NCI-H2171 (cell line): ENCODE measurements at regions not wholly inside any gene's neighbourhood (a gene's known extent, or its start where the extent isn't known, plus 50 kb on each side); places are given as distances from the start of the nearest gene placed in this dataset.

Source experiments
- DNase-seq: peaks from one replicate; lab custom pipeline; 2025; lab: John Stamatoyannopoulos, UW

DNA sequence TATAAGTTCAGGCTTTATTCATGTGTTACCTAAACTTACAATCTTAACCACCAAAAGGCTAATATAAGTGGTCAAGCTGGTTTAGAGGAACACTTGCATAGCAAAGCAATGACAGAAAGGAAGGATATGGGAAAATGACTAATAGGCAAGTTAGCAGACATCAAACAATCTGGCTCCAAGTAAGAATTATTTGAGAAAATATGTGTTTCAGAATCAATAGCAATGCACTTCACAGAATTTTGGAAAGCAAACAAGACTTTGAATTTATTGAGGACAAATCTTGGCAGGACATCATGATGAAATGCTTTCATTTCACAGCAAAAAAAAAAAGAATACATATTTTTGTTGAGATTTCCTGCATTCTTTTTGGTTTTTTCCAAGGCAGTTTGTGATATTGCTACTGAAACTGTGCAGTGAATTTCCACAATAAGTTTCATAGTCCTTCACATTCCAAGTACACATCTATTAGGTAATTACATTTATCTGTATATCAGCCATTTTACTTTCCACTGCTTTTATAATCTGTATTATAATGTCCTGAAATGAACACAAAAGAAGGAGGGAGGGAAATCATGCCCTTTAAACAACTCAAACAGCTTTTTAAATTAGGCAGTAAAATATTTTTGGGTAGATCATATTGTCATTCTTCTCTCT is 417.9 kb downstream of the NR2F1-AS1 start:
- DNase-seq = no peak

DNA sequence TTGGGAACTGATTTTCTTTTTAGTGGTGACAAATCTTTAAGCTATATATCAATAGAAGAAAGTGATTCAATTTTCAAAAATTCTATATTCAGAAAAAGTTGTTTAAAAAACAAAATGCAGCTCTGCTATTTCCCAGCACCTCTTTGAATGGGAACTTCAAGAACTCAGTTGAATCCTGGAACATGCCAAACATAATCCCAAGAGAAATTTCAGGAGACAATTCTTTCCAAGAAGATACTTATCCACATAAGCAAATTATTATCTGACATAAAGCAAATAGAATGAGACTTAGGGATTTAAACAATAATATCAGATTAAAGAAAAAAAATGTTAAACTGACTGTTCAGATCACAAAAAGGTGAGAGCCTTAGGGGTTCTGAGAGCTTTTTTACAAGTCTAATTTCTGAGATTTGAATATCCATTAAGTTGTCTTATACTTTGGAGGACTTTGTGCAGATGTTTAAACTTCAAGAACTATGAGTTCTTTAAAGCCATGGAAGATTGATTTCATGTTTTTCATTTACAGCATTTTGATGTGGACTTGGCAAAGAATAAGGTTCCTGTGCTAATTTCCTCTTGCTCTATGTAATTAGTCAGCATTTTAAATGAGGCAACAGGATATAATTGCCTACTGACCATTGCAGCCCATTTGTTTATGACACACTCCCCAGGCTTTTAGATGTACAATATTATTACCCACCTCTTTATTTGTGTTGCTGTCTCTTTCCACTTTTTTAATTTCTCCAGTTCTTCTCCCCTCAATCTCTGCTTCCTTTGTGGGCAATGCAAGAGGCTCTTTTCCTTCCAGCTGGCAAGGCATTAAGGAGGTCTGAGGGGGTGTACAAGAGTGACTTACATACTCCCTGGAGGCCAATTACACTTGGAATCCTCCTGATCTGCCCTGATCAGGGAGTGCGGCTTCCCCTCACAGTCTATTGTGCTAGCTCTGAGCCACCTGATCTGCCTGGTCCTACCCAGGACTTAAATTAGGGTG is 419.1 kb downstream of the NR2F1-AS1 start:
- DNase-seq = peak; percentile 15

DNA sequence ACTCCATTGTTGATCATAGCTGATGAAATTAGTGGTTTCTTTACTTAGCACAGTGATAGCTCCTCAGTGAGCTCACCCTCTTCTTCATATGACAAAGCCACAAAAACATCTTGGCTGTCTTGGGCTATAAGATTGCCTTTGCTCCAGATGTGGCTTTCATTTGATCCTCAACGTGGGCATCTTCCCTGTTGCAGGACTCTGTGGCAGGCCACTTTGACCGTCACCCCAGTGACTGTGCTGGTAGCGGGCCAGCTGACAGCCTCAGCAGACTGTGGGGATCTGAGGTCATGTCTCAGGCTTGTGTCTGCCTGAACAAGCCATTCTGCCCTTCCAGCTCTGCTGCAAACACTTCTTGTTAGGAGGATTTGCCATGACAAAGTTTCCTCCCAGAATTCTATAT is 422.2 kb downstream of the NR2F1-AS1 start:
- no peak for DNase-seq

DNA sequence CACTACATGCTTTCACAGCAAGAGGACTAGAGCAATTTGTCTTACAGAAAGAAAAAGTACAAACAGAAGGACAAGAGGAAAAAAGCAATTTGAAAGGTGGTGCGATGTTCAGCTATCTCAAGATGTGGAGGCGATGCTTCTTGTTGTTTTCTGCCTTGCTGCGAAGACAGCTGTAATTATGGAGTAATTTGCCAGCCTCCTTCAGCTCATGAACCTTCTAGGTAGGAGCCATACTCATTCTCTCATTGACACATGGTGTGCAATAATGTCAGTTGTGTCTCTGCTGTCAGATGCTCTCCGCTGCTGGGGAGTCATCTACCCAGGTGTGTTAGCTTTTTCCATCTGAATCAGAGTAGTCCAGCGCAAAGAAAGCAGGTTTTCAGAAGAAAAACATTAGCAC is 424.5 kb downstream of the NR2F1-AS1 start:
- no peak for DNase-seq

DNA sequence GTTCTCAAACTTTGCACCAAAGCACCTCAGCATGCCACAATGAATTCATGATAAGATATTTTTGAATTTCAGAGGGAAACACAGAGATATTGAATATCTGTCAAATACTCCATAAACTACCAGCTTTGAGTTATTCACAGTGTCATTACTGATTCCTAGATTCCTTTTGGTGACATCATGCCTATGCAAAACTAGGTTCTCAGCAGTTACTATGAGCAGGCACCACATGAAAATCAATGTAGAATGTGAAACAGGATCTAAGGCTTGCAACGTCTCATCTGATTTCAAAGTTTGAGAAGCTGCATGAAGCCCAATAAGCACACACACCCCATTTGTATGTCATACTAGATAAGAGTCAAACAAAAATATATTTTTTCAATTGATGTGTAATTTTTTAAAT is 426.5 kb downstream of the NR2F1-AS1 start:
- DNase-seq = no peak

DNA sequence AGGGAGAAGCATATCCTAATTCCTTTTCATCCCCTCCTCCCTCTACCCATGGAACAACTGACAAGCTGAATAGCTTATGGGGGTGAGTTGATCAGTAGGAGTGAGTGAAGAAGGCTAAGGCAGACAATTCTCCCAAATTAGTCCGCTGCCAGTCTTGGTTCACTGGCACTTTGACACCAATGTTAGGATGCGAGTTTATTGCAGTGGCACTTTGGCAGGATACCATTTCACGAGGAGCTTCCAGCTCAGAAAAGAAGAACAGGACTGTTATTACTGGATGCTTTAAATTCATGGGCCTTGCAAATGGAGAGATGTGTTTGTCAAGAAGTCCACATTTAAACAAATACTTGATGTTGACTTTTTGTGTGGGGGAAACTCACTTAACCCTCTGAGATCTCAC is 427.6 kb downstream of the NR2F1-AS1 start:
- DNase-seq = no peak

DNA sequence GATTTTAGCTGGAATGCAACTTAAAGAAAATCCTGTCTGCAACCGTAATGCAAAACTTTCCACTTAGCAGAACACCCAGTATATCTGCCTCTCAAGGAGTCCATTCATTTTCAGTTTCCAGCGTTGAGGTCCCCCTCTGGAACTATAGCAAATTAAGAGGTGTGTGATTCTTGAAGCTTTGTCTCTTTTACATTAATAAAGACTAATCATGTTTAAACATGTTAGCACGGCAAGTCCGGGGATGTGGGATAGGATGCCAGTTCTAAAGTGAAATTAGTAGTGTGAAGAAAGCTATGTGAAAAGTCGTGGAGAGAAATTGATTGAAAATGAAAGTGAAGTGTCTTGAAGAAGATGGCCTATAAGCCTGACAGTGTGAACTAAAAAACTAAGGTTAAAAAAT is 429.1 kb downstream of the NR2F1-AS1 start:
- no peak for DNase-seq

DNA sequence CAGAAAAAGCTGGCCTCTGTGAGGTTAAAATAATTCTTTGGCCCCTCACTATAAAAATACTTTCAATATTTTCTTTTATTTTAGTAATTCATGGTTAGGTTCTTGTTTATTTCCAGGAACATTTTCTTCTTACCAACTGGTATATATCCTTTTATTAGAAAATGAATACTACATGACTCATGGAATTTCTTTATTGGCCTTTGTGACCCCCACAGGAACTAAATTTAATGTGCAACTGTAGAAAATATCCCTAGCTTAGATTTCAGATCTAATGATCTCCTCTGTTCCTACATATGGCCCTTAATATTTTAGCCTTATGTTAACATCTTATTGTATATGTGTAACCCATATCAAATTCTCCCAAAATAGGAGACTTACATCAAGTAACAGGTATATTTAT is 429.9 kb downstream of the NR2F1-AS1 start:
- DNase-seq = no peak

DNA sequence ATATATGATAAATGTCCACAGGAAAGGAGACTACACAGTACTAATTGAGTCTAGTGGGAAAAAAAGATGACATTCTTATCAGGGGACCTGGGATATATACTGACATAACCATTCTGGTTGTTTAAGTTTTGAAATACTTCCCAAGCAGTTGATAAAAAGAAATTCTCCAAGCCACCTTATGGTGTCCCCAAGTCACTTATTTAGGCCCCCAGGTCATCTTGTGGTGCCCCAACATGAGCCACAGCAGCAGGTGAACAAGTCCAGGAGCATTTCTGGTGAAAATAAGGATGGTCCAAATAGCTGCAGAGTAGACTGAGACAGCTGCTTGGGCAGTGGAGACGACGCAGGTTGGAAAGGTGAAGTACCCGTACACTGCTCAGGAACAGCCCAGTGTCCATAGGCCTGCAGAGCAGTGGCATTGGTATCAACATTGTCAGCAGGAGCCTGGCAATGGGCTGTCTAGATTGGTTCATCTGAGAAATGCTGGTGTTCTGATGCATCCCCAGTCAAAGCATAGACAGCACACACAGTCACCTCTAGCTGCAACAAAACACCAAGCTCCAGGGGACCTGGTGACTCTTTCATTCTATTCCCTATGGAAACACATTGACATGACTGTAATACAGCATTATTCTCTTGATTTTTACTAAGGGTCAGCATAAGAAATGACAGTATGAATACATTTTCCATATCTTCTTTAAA is 430.6 kb downstream of the NR2F1-AS1 start:
- DNase-seq = no peak

DNA sequence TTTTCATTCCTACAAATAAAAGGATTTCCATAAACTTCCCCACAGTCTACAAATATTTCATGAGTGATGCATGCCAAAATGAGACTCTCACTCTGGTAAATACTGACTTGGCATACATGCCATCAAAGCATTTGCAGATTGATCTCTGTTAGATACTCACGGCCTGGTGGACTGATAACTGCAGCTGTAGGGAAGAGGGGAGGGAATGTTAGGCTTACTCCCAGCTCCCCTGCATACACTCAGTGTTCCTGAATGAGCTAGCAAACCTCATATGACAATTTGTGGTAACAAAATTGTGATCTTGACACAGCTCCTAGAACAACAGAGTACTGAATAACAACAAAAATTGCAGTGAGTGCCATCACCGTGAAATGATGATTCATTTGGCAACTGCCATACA is 435.3 kb downstream of the NR2F1-AS1 start:
- no peak for DNase-seq

DNA sequence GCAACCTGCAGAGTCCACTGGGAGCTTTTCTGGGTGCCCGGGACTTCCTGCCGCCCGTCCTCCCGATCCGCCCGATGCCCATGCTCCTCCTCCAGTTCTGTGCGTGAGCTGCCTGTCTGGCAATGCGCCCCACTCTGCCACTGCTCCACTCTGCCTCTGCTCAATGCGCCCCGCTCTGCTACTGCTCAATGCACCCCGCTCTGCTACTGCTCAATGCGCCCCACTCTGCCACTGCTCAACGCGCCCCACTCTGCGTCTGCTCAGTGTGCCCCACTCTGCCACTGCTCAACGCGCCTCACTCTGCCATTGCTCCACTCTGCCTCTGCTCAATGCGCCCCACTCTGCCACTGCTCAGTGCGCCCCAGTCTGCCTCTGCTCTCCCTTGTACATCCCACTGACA is 436.0 kb downstream of the NR2F1-AS1 start:
- no peak for DNase-seq

DNA sequence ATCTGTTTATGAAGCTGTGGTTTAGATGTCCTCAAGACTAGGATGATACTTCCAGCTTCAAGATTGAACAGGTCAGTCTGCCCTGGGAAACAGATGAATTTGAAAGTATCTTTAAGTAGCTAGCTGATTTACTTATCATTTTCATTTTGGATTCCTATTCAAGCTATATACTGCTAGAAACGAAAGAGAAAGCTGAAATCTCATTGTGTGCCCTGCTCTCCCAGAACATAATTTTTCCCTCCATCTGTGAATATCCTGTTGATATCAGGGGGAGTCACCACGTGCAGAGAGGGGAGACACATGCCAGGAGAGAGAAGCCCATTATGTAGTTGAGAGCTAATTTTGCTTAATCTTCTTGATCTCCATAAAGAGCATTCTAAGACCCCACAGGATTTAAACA is 439.1 kb downstream of the NR2F1-AS1 start:
- no peak for DNase-seq

DNA sequence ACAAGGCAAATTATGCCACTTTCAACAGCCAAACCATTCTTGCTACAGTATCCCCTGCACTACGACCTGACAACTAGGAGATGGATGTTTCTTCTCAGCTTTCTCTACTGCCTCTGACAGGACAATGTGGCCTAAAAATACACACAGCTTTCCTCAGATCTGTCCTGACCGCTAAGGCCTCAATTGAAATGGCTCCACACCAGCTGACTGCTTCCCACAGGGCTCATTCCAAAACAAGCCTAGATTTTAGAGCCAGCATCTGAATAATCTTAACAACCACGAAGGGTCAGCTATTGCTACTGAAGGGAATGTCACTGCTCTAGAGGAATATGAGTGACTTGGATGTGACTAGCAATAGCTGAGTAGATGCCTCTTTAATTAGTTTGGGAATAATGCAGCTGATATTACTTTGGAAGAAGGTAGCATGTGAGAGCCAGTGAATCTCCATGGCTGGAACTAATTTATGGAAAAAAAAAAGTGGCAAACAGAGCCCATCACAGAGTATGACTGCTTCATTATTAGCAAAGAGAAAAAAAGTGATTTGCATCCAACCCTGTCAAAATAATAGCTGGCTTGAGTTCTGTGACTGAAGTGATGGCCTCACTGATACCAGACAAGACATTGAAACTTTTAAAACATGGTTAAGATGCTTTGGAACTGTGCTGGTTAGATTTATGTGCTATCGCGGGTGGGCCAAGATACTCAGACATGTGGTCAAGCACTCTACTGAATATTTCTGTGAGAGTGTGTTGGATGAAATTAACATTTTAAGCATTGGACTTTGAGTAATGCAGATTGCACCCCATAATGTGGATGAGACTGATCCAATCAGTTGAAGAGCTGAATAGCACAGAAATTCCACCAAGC is 450.2 kb downstream of the NR2F1-AS1 start:
- no peak for DNase-seq

DNA sequence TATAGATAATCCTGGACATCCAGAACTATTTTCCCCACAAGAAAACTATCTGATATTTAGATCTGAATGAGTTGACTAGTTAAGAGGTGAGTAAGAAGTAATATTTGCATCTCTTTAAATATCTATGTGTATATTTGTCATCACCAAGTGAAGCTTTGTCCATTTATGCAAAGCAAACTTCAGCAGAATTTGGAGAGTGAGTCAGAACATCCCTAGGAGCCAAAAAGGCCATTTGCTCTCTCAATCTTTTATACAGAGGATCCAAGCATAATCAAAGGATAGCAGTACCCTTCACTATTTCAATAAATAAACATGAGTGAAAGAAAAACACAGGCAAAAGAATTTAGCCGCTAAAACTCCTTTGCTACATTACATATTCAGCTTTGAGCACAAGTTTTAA is 454.4 kb downstream of the NR2F1-AS1 start:
- no peak for DNase-seq

DNA sequence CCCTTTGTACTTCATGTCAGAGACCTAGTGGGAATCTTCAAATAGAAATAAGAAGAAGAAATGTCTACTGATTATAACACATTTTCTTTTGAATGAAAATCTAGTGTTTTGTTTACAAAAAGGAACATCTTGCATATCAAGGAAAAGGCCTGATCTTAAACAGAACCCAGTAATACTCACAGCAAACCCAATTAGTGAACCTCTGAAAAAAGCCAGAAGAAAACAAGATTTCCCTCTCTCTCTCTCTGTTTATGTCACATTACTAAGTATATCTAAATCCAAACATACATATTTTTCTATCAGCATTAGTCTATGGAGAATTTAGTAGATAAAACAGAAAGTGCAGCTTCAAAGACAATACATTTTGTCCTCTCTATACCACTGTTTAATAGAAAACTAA is 457.9 kb downstream of the NR2F1-AS1 start:
- DNase-seq = no peak

DNA sequence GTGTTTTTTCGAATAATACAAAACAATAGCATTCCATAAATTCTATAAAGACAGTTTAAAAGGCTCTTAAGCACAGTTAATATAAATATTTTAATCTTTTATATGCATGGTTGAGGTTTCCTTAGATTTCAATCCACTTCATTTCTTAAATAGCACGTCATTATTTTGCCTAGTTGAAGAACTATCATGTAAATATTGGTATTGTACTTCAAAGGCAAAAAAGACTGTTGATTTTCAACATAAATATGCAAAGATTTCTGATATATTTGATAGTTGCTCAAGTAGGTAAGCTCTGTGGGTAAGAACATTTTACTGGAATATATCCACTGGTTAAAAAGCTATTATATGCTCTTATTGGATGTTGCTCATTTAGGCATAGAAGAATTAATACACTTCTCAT is 458.6 kb downstream of the NR2F1-AS1 start:
- no peak for DNase-seq

DNA sequence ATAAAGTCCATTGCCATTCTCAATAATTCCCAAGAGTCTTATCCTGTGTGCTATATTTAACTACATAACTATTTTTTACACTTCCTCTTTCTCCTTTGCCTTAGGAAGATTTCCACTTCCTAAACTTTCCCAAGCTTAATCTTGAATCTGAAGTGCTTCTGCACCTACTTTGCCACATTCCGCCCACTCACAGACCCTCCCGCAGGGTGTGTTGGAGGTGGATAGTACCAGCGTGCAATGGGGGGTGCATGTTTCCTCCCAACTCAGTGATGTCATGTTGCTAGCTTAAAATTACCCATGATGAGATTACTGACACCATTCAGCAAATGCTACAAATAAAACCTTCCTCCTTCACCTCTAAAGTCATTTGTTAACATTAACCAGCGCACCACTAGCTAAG is 460.2 kb downstream of the NR2F1-AS1 start:
- DNase-seq = no peak

DNA sequence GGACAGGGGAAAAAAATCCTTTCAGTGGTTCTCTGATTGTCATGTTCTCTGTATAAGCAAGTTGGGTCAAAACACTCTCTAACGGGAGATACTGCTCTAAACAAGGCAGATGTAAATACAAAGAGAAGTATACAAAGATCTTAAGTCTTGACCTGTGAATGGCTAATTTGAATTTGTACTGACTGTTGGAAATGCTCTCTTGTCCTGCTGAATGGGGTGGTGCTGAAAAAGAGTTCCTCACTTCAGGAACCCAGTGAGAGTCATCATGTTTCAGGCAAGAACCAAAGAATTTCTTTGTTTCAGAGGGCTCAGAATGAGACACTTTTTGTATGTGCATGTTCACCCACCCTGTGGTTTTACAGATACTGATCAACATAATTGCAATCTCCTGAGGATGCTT is 461.0 kb downstream of the NR2F1-AS1 start:
- DNase-seq = no peak

DNA sequence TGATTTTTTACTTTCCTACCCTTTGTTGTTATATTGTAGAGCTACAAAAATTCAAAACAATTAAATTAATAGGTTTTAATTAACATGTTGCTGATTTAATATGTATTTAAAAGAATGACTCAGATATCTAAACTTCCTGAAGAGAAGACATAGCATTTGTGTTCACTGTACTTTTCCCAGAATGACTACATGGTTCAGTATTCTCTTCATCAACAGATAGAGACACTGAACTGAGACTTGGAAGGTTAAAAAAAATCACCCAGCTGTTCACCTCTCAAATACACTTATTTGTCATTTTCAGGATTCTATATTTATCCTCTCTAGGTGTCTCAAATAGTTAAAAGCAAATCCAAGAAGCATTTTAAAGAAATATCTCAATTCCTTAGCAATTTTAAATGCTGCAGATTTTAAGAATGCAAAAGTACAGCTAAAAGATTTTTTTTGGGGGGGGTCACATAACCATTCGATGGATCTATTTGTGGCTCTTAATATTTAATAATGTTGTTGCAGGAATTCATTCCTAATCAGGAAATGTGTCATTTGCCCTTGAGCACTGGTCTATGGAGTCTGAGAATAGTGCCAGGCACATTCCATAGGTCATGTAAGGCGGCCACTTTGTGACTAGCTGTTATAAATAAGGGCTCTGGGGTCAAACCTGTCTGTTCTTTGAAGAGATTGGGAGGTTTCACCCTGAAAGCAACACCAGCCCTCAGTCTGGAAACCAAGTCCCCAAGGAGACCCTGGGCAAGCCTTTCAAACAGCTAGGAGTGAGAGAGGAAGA is 463.1 kb downstream of the NR2F1-AS1 start:
- no peak for DNase-seq

DNA sequence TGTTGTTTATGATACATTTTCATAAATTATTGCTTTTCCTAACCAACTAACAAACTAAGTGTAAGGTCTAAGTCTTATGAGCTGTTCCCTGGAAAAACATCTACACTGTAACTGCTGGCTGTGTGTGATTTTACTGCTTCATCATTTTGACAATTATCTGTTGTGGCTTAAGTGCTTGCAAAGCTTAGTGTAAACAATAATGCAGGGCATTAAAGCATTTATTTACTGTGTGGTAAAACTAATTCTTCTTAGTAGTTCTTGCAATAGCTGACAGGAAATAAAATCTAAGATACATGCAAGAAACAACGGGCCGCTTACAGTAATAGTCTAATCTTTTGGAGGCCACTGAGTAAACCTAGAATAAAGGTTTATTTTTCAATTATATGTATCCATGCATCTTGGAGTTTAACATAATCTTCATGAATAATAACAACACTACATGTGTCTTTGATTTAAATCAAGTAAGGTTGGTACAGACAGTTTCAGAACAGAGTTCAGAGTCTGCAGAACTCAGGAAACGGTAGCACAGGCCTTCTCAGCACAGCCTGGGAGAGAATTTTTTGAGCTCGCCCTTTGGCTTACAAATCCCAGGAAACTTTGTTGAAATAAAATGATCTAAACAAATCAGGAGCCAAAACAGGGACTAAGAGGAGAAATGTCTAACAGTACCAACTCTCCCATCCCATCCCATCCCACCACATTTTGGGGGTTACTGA is 473.1 kb downstream of the NR2F1-AS1 start:
- no peak for DNase-seq
